HEK293T (cell line): ENCODE measurements at regions not wholly inside any gene's neighbourhood (a gene's known extent, or its start where the extent isn't known, plus 50 kb on each side); places are given as distances from the start of the nearest gene placed in this dataset.

Experiments used
- BHLHE40 ChIP-seq: fragments of 450-650 bp; IDR thresholded peaks from 2 replicates; pipeline ENCODE4 v1.6.1; 2016; ENCODE audit warnings: mild to moderate bottlenecking, moderate library complexity, borderline replicate concordance
- ELF4 ChIP-seq: fragments of 450-650 bp; IDR thresholded peaks from 2 replicates; pipeline ENCODE4 v1.6.1; 2017; ENCODE audit warnings: antibody characterized with exemption
- FOXA1 ChIP-seq: fragments of 450-650 bp; IDR thresholded peaks from 2 replicates; pipeline ENCODE4 v1.6.1; 2016; ENCODE audit warnings: mild to moderate bottlenecking
- FOXM1 ChIP-seq: fragments of 450-650 bp; IDR thresholded peaks from 2 replicates; pipeline ENCODE4 v1.6.1; 2017; ENCODE audit warnings: mild to moderate bottlenecking, borderline replicate concordance
- L3MBTL2 ChIP-seq: fragments of 450-650 bp; conservative IDR thresholded peaks from 2 replicates; pipeline ENCODE4 v1.6.1; 2016; ENCODE audit warnings: mild to moderate bottlenecking
- SP1 ChIP-seq: fragments of 450-650 bp; IDR thresholded peaks from 2 replicates; pipeline ENCODE4 v1.6.1; 2017
- SUZ12 ChIP-seq: fragments of 450-650 bp; IDR thresholded peaks from 2 replicates; pipeline ENCODE4 v1.6.1; 2016; ENCODE audit warnings: mild to moderate bottlenecking
- TARDBP ChIP-seq: fragments of 450-650 bp; IDR thresholded peaks from 2 replicates; pipeline ENCODE4 v1.6.1; 2016
- ZNF384 ChIP-seq: fragments of 450-650 bp; IDR thresholded peaks from 2 replicates; pipeline ENCODE4 v1.6.1; 2016

DNA sequence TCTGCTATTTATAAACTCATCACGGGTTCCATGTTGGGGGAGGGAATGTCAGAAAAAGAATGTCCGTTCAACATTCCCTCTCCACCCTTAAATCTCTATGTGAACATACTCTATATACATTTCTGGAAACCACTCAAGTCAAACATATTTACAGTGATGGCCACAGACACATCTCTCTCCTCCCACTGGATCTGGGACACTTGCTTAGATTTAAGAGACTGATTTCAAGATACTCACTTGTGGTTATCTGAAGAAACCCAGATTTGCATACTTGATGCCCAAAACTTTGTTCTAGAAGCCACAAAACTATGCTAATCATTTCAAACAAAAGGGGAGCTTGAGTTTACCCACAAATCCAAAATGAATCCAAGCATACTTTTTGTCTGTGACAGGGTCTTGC, 182.9 kb upstream of the SOX9 start:
- TF ChIP-seq SUZ12 (no peak), FOXM1 (no peak), ZNF384 (no peak), L3MBTL2 (no peak), BHLHE40 (no peak), SP1 (no peak), ELF4 (no peak), FOXA1 (no peak), TARDBP (no peak)
